ENCODE measurements at regions not wholly inside any gene's neighbourhood (a gene's known extent, or its start where the extent isn't known, plus 50 kb on each side); places are given as distances from the start of the nearest gene placed in this dataset.

GRCh38 chr17:65346166-65346565 lies 209.0 kb downstream of the RGS9 start:
- no peak for TF ChIP-seq POLR2A (IDR thresholded peaks at IDR 0.05; ENCODE audit: low read depth, low read length)
- TF ChIP-seq POLR2AphosphoS5 (IDR thresholded peaks at IDR 0.05; ENCODE audit: low read depth, low read length): no peak
- TF ChIP-seq TAF1 (IDR thresholded peaks at IDR 0.05; ENCODE audit: low read depth, low read length): no peak
- no peak for TF ChIP-seq POU2F2 (IDR thresholded peaks at IDR 0.05; ENCODE audit: low read depth, low read length)
- no peak for TF ChIP-seq PAX5 (IDR thresholded peaks at IDR 0.05; ENCODE audit: insufficient read depth, low read length, severe bottlenecking)
- TF ChIP-seq SPI1 (IDR thresholded peaks at IDR 0.05; ENCODE audit: low read depth, low read length): no peak

Data from GM12891 (cell line).